Thoracic aorta (tissue), 2 donors: ENCODE measurements at regions not wholly inside any gene's neighbourhood (a gene's known extent, or its start where the extent isn't known, plus 50 kb on each side); places are given as distances from the start of the nearest gene placed in this dataset.
A peak's percentile ranks its signal among the peaks of the same experiment; 100 is the strongest.

ENCODE experiments used
- ATAC-seq: fragments of 150-250 bp; one replicate; pipeline ENCODE4 v1.8.0; 2017; ENCODE audit warnings: low read depth; ENCODE audit not compliant: insufficient number of reproducible peaks, low FRiP score
- DNase-seq: peaks from one replicate; pipeline ENCODE4 v3.0.0-alpha.2; 2020; ENCODE audit warnings: low spot score
- H3K27ac ChIP-seq, 2 donors: fragments of 200-600 bp; sonication (generic); 1 replicate in 1 of 2; 2 replicates in 1 of 2; pipeline ENCODE4 v1.5.1; 2016; ENCODE audit warnings: mild to moderate bottlenecking in 2 of 2, moderate library complexity in 2 of 2
- H3K27me3 ChIP-seq: fragments of 200-600 bp; sonication (generic); replicated peaks from 2 replicates; pipeline ENCODE4 v1.6.0; 2016; ENCODE audit warnings: mild to moderate bottlenecking; ENCODE audit not compliant: insufficient read depth
- H3K36me3 ChIP-seq: fragments of 200-600 bp; sonication (generic); one replicate; pipeline ENCODE4 v1.5.1; 2016
- H3K4me1 ChIP-seq, 2 donors: fragments of 200-600 bp; sonication (generic); 1 replicate in 1 of 2; 2 replicates in 1 of 2; pipeline versions ENCODE4 v1.5.1 to v1.6.0; 2016; ENCODE audit warnings: low read depth in 2 of 2, mild to moderate bottlenecking in 1 of 2; ENCODE audit not compliant: control insufficient read depth in 1 of 2
- H3K4me3 ChIP-seq: fragments of 200-600 bp; sonication (generic); 2 replicates; pipeline ENCODE4 v1.5.1; 2016; ENCODE audit warnings: mild to moderate bottlenecking
- H3K9me3 ChIP-seq: fragments of 200-600 bp; sonication (generic); 2 replicates; pipeline ENCODE4 v1.5.1; 2016
- CTCF ChIP-seq: fragments of 200-600 bp; sonication (generic); IDR thresholded peaks from one replicate; pipeline ENCODE4 v1.5.1; 2019; ENCODE audit warnings: antibody characterized with exemption

GRCh38 chr7:84811362-84811761 is 375.5 kb downstream of the SEMA3D start:
- no peaks in the 10 kb centered on the region for H3K27me3 ChIP-seq
- peak overlapping the region; percentile 31 to 66 for H3K27ac ChIP-seq
- no peaks in the 10 kb centered on the region for H3K36me3 ChIP-seq
- peaks cover 15 to 33% of the 10 kb centered on the region in 2 donors for H3K4me1 ChIP-seq
- DNase-seq (no peak), ATAC-seq (no peak)
- no peak for TF ChIP-seq CTCF
- H3K4me3 ChIP-seq: peak overlapping the region; percentile 24
- H3K9me3 ChIP-seq: no peaks in the 10 kb centered on the region

DNA sequence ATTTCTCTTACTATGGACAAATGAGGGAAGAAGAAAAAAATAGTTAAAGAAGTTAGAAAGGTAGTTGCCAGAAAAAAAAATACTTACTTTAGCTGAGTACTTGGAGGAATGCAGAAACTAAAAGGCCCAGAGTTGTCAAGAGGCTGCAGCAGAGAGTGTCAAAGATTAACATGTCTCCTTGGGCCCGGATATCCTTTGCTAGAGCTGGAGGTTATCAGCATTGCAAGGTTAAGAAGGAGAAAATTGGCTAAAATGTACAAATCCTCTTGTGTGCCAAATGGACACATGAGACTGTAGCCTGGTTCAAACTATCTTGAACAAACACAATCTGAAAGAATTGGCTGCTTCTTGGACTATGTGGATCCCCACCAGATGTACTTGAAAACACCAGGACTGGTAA is 377.0 kb downstream of the SEMA3D start:
- H3K9me3 ChIP-seq: no peaks in the 10 kb centered on the region
- H3K36me3 ChIP-seq: no peaks in the 10 kb centered on the region
- TF ChIP-seq CTCF: no peak
- H3K4me1 ChIP-seq: peaks cover 15 to 33% of the 10 kb centered on the region in 2 donors
- ATAC-seq (no peak), DNase-seq (no peak)
- H3K27me3 ChIP-seq: no peaks in the 10 kb centered on the region
- H3K4me3 ChIP-seq: no peak overlapping the region
- H3K27ac ChIP-seq: no peak overlapping the region

DNA sequence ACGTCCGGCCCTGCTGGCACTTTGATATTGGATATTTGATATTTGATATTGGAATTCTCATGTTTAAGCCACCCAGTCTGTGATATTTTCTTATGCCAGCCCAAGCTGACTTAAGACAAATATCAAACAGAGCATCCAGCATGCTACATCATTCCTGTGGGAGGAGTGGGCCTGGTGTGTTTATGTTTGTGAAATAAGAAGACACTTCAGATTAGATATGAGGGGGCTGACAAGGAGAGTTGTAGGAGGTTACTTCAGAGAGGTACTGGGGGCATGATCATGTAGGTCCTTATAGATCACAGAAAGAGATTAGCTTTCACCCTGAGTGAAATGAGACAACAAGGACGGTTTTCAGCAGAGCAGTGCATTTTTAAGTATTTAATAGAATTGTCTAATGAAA is 382.9 kb downstream of the SEMA3D start:
- Histone ChIP-seq H3K4me1 (peaks cover 10 to 15% of the 10 kb centered on the region in 2 donors), H3K36me3 (no peaks in the 10 kb centered on the region), H3K4me3 (no peak overlapping the region), H3K27me3 (no peaks in the 10 kb centered on the region), H3K27ac (no peak overlapping the region), H3K9me3 (no peaks in the 10 kb centered on the region)
- no peak for TF ChIP-seq CTCF
- no peak for DNase-seq
- ATAC-seq: no peak

- no peak for ATAC-seq
- no peak for TF ChIP-seq CTCF
Observed at GRCh38 chr7:84801396-84801795, 385.5 kb downstream of the SEMA3D start.

GRCh38 chr7:84800846-84801245 is 386.0 kb downstream of the SEMA3D start:
- Histone ChIP-seq H3K27me3 (no peaks in the 10 kb centered on the region), H3K4me3 (no peak overlapping the region), H3K4me1 (peaks cover 10 to 19% of the 10 kb centered on the region in 2 donors), H3K36me3 (no peaks in the 10 kb centered on the region), H3K27ac (peak overlapping the region; percentile 47 to 57), H3K9me3 (peaks cover 4% of the 10 kb centered on the region)
- no peak for DNase-seq
- no peak for ATAC-seq
- TF ChIP-seq CTCF: no peak

More at GRCh38 chr7:84801396-84801795, 385.5 kb downstream of the SEMA3D start:
- no peak for DNase-seq
- H3K4me1 ChIP-seq: peaks cover 10 to 19% of the 10 kb centered on the region in 2 donors
- H3K27ac ChIP-seq: no peak overlapping the region
- no peak overlapping the region for H3K4me3 ChIP-seq
- peaks cover 3% of the 10 kb centered on the region for H3K9me3 ChIP-seq
- H3K27me3 ChIP-seq: no peaks in the 10 kb centered on the region
- no peaks in the 10 kb centered on the region for H3K36me3 ChIP-seq
